ENCODE measurements at regions not wholly inside any gene's neighbourhood (a gene's known extent, or its start where the extent isn't known, plus 50 kb on each side); places are given as distances from the start of the nearest gene placed in this dataset.
"Not testable (repeated sequence)": the region's sequence is repeated elsewhere in the genome, so short reads cannot be mapped to it uniquely, and the experiment has no call there.

GRCh38 chr17:26881195-26881594, 412.7 kb upstream of the WSB1 start:
- DNase-seq (ENCODE audit: low read depth in 2 of 2): not testable (repeated sequence)

- DNase-seq (ENCODE audit: low read depth in 2 of 2): not testable (repeated sequence)
Measured at GRCh38 chr17:26882097-26882761, 411.7 kb upstream of the WSB1 start.

- not testable (repeated sequence) for DNase-seq (ENCODE audit: low read depth in 2 of 2)
Measured at GRCh38 chr17:26883878-26884740, 409.8 kb upstream of the WSB1 start.

- DNase-seq (ENCODE audit: low read depth in 2 of 2): not testable (repeated sequence)
Measured at GRCh38 chr17:26884741-26885059, 409.2 kb upstream of the WSB1 start.

- peak in 1 of 2 experiments; percentile 0 for DNase-seq (ENCODE audit: low read depth in 2 of 2)
Measured at GRCh38 chr17:26885244-26885970, 408.5 kb upstream of the WSB1 start.

Measured in stimulated activated CD4-positive, alpha-beta T cell treated with anti-CD3 and anti-CD28 coated beads, Interleukin-12 subunit alpha, Interleukin-12 subunit beta, amount 100 ng/mL, for 24 hours (primary cell).